Activated CD4-positive, alpha-beta memory T cell treated with anti-CD3 and anti-CD28 coated beads, Interleukin-2, amount 10 ng/mL, durations not matched to agents 7 days and 5 days (primary cell): ENCODE measurements at regions not wholly inside any gene's neighbourhood (a gene's known extent, or its start where the extent isn't known, plus 50 kb on each side); places are given as distances from the start of the nearest gene placed in this dataset.

ENCODE experiments used
- CTCF ChIA-PET: fragments of 350-600 bp; sonication (Branson Sonifier 250); formaldehyde crosslinking; loops from one replicate; lab custom pipeline; 2021; ENCODE audit warnings: antibody characterized with exemption, inconsistent platforms; lab: Charles Lee
- POLR2A ChIA-PET: fragments of 350-600 bp; sonication (Branson Sonifier 250); formaldehyde crosslinking; loops from one replicate; lab custom pipeline; 2021; ENCODE audit warnings: antibody characterized with exemption; lab: Charles Lee
- DNase-seq: peaks from one replicate; pipeline ENCODE4 v3.0.0-alpha.2; 2020
- H3K27ac Mint-ChIP-seq: one replicate; pipeline ENCODE4 v1.8.0; 2021; ENCODE audit warnings: mild to moderate bottlenecking, mixed read lengths
- H3K27me3 Mint-ChIP-seq: one replicate; pipeline ENCODE4 v1.8.0; 2021; ENCODE audit warnings: mixed read lengths
- H3K36me3 Mint-ChIP-seq: one replicate; pipeline ENCODE4 v1.8.0; 2021; ENCODE audit warnings: low read depth, mixed read lengths
- H3K4me1 Mint-ChIP-seq: one replicate; pipeline ENCODE4 v1.8.0; 2021; ENCODE audit warnings: mixed read lengths
- H3K4me3 Mint-ChIP-seq: one replicate; pipeline ENCODE4 v1.8.0; 2021; ENCODE audit warnings: mild to moderate bottlenecking, mixed read lengths
- H3K9me3 Mint-ChIP-seq: one replicate; pipeline ENCODE4 v1.8.0; 2021; ENCODE audit warnings: mixed read lengths

- Mint-ChIP-seq H3K27me3 (no peaks in the 10 kb centered on the region), H3K9me3 (peaks cover 10% of the 10 kb centered on the region)
These were observed 611.6 kb upstream of the FZD8 start for GRCh38 chr10:36253731-36254130.

DNA sequence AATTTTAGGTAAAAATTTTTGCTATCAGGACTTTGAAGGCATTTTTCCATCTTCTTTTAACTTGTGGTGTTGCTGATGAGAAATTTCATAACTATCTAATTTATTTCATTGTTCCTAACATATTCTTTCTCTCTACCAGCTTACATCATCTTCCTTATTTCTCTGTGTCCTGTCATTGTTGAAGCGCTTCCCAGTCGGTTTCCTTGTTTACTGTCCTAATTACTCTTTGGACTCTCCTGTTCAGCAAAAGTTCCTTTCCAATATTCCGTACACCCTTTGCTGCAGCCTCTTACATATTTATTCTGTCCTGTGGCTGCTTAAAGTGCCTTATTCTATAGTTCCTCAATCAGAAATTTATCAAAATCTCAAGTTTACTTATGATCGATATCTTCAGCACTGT lies 609.0 kb upstream of the FZD8 start:
- CTCF ChIA-PET, result no interaction called here
- POLR2A ChIA-PET, result no interaction called here
- Mint-ChIP-seq H3K27ac (no peak overlapping the region), H3K36me3 (no peaks in the 10 kb centered on the region), H3K4me1 (no peaks in the 10 kb centered on the region), H3K9me3 (peaks cover 8% of the 10 kb centered on the region), H3K27me3 (no peaks in the 10 kb centered on the region), H3K4me3 (no peak overlapping the region)
- no peak for DNase-seq

More at GRCh38 chr10:36253731-36254130, 611.6 kb upstream of the FZD8 start:
- no peak overlapping the region for H3K4me3 Mint-ChIP-seq
- CTCF ChIA-PET, result no interaction called here
- H3K4me1 Mint-ChIP-seq, result no peaks in the 10 kb centered on the region
- POLR2A ChIA-PET, result no interaction called here
- no peaks in the 10 kb centered on the region for H3K36me3 Mint-ChIP-seq
- DNase-seq, result no peak
- no peak overlapping the region for H3K27ac Mint-ChIP-seq

DNA sequence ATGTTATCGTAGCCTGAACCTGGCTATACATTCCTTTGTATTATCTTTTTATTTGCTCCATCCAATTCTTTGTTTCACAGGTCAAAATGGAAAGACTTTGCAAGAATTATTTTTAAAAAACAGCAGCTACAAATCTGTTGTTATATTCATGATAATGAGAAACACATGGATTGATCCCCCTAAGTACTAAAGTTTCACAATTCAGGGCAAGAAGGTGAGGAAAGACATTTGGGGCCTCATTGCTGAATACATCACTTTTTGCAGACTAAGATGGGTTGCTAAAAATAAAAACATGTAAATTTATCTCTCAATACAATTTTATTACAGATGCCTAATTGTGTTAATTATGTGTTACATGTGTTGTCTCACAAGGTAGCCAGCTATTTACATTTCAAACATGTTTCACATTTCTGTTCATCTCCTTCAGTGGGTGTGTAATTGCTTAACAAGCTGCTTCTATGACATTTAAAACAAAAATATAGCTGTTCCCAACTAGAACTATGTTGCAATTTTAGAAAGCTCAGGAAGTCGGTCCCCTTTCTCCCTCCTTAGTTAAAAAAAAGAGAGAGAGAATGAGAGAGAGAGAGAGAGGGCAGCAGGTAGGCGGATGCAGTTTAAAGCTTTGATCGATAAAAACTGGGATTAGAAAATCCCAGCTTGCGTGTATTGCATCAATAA lies 606.3 kb upstream of the FZD8 start:
- peaks cover 5% of the 10 kb centered on the region for H3K9me3 Mint-ChIP-seq
- H3K27ac Mint-ChIP-seq, result no peak overlapping the region
- POLR2A ChIA-PET, result no interaction called here
- no peak for DNase-seq
- no peaks in the 10 kb centered on the region for H3K27me3 Mint-ChIP-seq
- no peaks in the 10 kb centered on the region for H3K36me3 Mint-ChIP-seq
- CTCF ChIA-PET, result no interaction called here
- H3K4me3 Mint-ChIP-seq, result no peak overlapping the region
- H3K4me1 Mint-ChIP-seq, result no peaks in the 10 kb centered on the region

GRCh38 chr10:36247478-36247877 lies 605.4 kb upstream of the FZD8 start:
- CTCF ChIA-PET, result no interaction called here
- H3K4me3 Mint-ChIP-seq, result no peak overlapping the region
- no peaks in the 10 kb centered on the region for H3K36me3 Mint-ChIP-seq
- POLR2A ChIA-PET, result no interaction called here
- H3K4me1 Mint-ChIP-seq, result no peaks in the 10 kb centered on the region
- DNase-seq, result no peak
- H3K27me3 Mint-ChIP-seq, result no peaks in the 10 kb centered on the region
- H3K27ac Mint-ChIP-seq, result no peak overlapping the region
- H3K9me3 Mint-ChIP-seq, result peaks cover 4% of the 10 kb centered on the region

GRCh38 chr10:36236931-36237330 lies 594.8 kb upstream of the FZD8 start:
- H3K27ac Mint-ChIP-seq, result no peak overlapping the region
- no peaks in the 10 kb centered on the region for H3K36me3 Mint-ChIP-seq

GRCh38 chr10:36236341-36236740 lies 594.2 kb upstream of the FZD8 start:
- H3K27ac Mint-ChIP-seq, result no peak overlapping the region
- peaks cover 23% of the 10 kb centered on the region for H3K9me3 Mint-ChIP-seq
- ChIA-PET CTCF (no interaction called here), POLR2A (no interaction called here)
- H3K4me3 Mint-ChIP-seq, result no peak overlapping the region
- DNase-seq, result no peak
- H3K36me3 Mint-ChIP-seq, result no peaks in the 10 kb centered on the region
- no peaks in the 10 kb centered on the region for H3K27me3 Mint-ChIP-seq
- no peaks in the 10 kb centered on the region for H3K4me1 Mint-ChIP-seq

More at GRCh38 chr10:36236931-36237330, 594.8 kb upstream of the FZD8 start:
- no peak for DNase-seq
- ChIA-PET POLR2A (no interaction called here), CTCF (no interaction called here)
- H3K4me3 Mint-ChIP-seq, result no peak overlapping the region
- H3K4me1 Mint-ChIP-seq, result no peaks in the 10 kb centered on the region
- no peaks in the 10 kb centered on the region for H3K27me3 Mint-ChIP-seq
- peaks cover 23% of the 10 kb centered on the region for H3K9me3 Mint-ChIP-seq

- no peaks in the 10 kb centered on the region for H3K36me3 Mint-ChIP-seq
- ChIA-PET CTCF (no interaction called here), POLR2A (no interaction called here)
- H3K4me1 Mint-ChIP-seq, result no peaks in the 10 kb centered on the region
- no peak overlapping the region for H3K4me3 Mint-ChIP-seq
- H3K27ac Mint-ChIP-seq, result no peak overlapping the region
- no peak for DNase-seq
- H3K9me3 Mint-ChIP-seq, result peaks cover 20% of the 10 kb centered on the region
- H3K27me3 Mint-ChIP-seq, result no peaks in the 10 kb centered on the region
These were observed 590.8 kb upstream of the FZD8 start for GRCh38 chr10:36232935-36233334.

DNA sequence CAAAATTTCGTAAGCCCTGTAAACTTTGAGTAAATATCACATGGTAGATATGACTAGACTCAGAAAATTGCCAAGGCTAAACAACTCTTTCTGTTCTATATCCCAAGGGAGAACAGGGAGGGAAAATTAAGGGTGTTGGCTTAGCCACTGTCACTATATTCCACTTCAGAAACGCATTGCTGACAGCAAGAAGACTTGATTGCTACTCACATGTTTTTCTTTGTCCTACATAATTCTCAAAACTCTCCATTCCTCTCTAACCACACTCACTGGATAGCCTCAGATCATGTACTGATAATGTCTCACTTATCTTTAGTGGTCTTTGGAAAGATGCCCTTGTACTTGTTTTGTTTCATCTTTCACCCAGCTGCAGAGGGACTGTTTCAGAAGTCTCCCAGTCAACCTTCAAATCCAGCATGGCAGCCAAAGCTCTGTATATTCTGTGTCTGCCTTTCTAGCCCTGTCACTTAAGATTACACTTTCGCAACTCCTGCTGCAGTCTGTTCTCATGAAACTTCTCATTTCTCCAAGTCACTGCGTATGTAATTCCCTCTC lies 582.4 kb upstream of the FZD8 start:
- ChIA-PET CTCF (no interaction called here), POLR2A (no interaction called here)
- Mint-ChIP-seq H3K36me3 (no peaks in the 10 kb centered on the region), H3K4me1 (no peaks in the 10 kb centered on the region), H3K9me3 (peaks cover 17% of the 10 kb centered on the region), H3K27me3 (no peaks in the 10 kb centered on the region), H3K27ac (no peak overlapping the region), H3K4me3 (no peak overlapping the region)
- DNase-seq, result no peak

DNA sequence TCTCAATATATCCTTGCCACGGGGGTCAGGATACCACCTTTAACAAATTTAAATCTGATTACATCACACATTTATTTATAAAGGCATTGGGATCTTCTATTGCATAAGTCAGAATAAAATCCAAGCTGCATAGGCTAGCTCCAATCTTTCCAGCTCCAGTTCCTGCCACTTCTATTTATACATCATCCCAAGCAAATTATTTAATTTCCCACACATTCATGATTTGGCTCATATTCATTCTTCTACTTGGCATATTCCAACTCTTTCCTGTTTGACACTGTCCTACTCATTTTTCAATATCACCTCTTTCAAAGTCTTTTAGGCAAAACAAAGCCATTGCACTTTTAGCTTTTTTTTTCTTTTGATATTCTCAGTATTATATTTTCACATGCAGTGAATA lies 579.0 kb upstream of the FZD8 start:
- no peak overlapping the region for H3K4me3 Mint-ChIP-seq
- H3K4me1 Mint-ChIP-seq, result no peaks in the 10 kb centered on the region
- H3K27ac Mint-ChIP-seq, result no peak overlapping the region
- H3K9me3 Mint-ChIP-seq, result peaks cover 8% of the 10 kb centered on the region
- H3K27me3 Mint-ChIP-seq, result no peaks in the 10 kb centered on the region
- H3K36me3 Mint-ChIP-seq, result no peaks in the 10 kb centered on the region
- ChIA-PET CTCF (no interaction called here), POLR2A (no interaction called here)
- no peak for DNase-seq

DNA sequence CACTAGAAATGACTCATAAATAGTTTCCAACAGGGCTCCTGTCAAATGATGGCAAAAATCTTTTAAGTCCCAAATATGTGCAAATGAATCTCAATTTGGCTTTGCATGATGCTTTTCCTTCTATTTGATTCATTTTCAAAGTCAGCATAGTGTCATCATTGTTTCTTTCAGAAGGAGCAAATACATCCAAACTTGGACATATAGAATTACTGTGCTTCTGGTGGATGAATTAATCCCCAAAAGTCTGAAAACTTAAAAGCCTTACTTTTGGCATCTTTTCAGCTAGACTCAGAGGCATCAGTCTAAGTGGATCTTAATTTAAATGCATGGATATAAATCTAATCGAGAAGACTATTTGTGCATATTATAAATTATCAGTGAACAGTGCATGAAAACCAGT lies 578.1 kb upstream of the FZD8 start:
- Mint-ChIP-seq H3K36me3 (no peaks in the 10 kb centered on the region), H3K27ac (no peak overlapping the region), H3K4me3 (no peak overlapping the region), H3K9me3 (peaks cover 8% of the 10 kb centered on the region), H3K4me1 (no peaks in the 10 kb centered on the region), H3K27me3 (no peaks in the 10 kb centered on the region)
- ChIA-PET CTCF (no interaction called here), POLR2A (no interaction called here)
- DNase-seq, result no peak

DNA sequence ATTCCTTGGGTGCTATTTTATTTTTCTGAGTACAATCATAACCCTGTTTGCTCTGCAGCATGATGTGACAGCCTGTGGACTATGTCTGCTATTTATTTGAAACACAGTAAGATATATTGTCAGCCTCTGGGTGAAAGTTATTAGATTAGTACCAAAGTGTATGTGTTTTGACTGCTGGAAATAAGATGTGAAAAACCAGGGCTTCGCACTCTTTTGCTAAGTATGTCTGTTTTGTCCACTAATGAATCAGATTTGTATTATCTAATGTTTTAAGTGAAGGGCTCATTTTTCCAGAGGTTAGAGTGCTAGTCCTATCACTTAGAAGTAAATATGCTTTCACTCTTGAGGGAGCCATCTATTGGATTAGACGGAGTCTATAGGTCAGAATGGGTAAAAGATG lies 569.8 kb upstream of the FZD8 start:
- CTCF ChIA-PET, result no interaction called here
- Mint-ChIP-seq H3K9me3 (peaks cover 6% of the 10 kb centered on the region), H3K36me3 (no peaks in the 10 kb centered on the region), H3K4me3 (no peak overlapping the region), H3K27ac (no peak overlapping the region), H3K4me1 (no peaks in the 10 kb centered on the region), H3K27me3 (no peaks in the 10 kb centered on the region)
- POLR2A ChIA-PET, result no interaction called here
- no peak for DNase-seq

DNA sequence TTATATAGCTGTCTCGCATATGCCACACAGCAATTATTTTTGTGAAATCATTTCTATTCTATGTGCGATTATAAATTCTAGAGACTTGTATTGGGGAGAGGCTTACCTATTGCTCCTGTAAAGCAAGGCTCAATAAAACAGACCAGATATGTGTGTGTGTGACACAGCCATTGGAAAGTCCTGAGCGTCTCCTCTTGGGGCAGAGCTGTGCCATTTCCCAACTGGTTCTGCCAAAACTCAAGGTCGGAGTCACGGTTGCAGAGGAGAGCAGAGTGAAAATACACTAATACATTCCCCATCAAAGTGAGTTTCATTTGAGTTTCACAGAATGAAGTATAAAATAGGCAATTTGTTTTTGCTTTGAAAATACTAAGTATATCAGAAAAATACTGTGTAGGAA lies 567.4 kb upstream of the FZD8 start:
- no peaks in the 10 kb centered on the region for H3K27me3 Mint-ChIP-seq
- CTCF ChIA-PET, result no interaction called here
- no peak overlapping the region for H3K27ac Mint-ChIP-seq
- no peaks in the 10 kb centered on the region for H3K4me1 Mint-ChIP-seq
- H3K4me3 Mint-ChIP-seq, result no peak overlapping the region
- peaks cover 8% of the 10 kb centered on the region for H3K9me3 Mint-ChIP-seq
- no peaks in the 10 kb centered on the region for H3K36me3 Mint-ChIP-seq
- POLR2A ChIA-PET, result no interaction called here
- no peak for DNase-seq

GRCh38 chr10:36202881-36203280 lies 560.8 kb upstream of the FZD8 start:
- no peaks in the 10 kb centered on the region for H3K27me3 Mint-ChIP-seq
- H3K9me3 Mint-ChIP-seq, result peaks cover 7% of the 10 kb centered on the region
- H3K4me1 Mint-ChIP-seq, result no peaks in the 10 kb centered on the region
- CTCF ChIA-PET, result no interaction called here
- H3K27ac Mint-ChIP-seq, result no peak overlapping the region
- POLR2A ChIA-PET, result no interaction called here
- H3K4me3 Mint-ChIP-seq, result no peak overlapping the region
- no peaks in the 10 kb centered on the region for H3K36me3 Mint-ChIP-seq
- no peak for DNase-seq

DNA sequence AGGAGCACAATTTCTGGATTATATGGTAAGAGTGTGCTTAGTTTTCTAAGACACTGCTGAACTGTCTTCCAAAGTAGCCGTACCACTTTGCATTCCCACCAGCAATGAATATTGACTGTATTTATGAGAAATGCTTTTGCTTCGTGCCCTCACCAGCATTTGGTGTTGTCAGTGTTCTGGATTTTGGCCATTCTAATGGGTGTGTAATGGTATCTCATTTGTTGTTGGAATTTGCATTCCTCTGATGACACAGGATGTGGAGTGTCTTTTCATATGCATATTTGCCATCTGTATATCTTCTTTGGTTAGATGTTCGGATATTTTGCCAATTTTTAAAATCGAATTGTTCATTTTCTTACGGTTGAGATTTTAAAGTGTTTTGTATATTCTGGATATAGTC lies 558.5 kb upstream of the FZD8 start:
- Mint-ChIP-seq H3K9me3 (peaks cover 10% of the 10 kb centered on the region), H3K4me3 (no peak overlapping the region), H3K27me3 (no peaks in the 10 kb centered on the region), H3K4me1 (no peaks in the 10 kb centered on the region), H3K36me3 (no peaks in the 10 kb centered on the region), H3K27ac (no peak overlapping the region)
- POLR2A ChIA-PET, result no interaction called here
- DNase-seq, result no peak
- CTCF ChIA-PET, result no interaction called here
